Neural progenitor cell (in vitro differentiated cells): ENCODE measurements at regions not wholly inside any gene's neighbourhood (a gene's known extent, or its start where the extent isn't known, plus 50 kb on each side); places are given as distances from the start of the nearest gene placed in this dataset.
A peak's percentile ranks its signal among the peaks of the same experiment; 100 is the strongest.

Experiments
- DNase-seq: peaks from one replicate; pipeline ENCODE4 v3.0.0-alpha.2; 2016; ENCODE audit warnings: low spot score
- H2AFZ ChIP-seq: fragments of 200-600 bp; sonication (generic); replicated peaks from 2 replicates; pipeline ENCODE4 v1.6.1; 2016; ENCODE audit warnings: antibody characterized with exemption
- H3F3A ChIP-seq: fragments of 200-600 bp; sonication (generic); 2 replicates; pipeline ENCODE4 v1.6.1; 2016; ENCODE audit warnings: antibody characterized with exemption, low read depth
- H3K27ac ChIP-seq: fragments of 200-600 bp; sonication (generic); 2 replicates; pipeline ENCODE4 v1.5.1; 2016; ENCODE audit warnings: mild to moderate bottlenecking
- H3K27me3 ChIP-seq: fragments of 200-600 bp; sonication (generic); 2 replicates; pipeline ENCODE4 v1.6.1; 2016; ENCODE audit warnings: mild to moderate bottlenecking, moderate library complexity
- H3K36me3 ChIP-seq: fragments of 200-600 bp; sonication (generic); 2 replicates; pipeline ENCODE4 v1.5.1; 2016
- H3K4me1 ChIP-seq: fragments of 200-600 bp; sonication (generic); 2 replicates; pipeline ENCODE4 v1.6.1; 2016; ENCODE audit warnings: mixed run types
- H3K4me2 ChIP-seq: fragments of 200-600 bp; sonication (generic); 2 replicates; pipeline ENCODE4 v1.6.1; 2016
- H3K4me3 ChIP-seq: fragments of 200-600 bp; sonication (generic); 2 replicates; pipeline ENCODE4 v1.5.1; 2016
- H3K79me2 ChIP-seq: fragments of 200-600 bp; sonication (generic); 2 replicates; pipeline ENCODE4 v1.6.1; 2016; ENCODE audit warnings: low read depth
- H3K9ac ChIP-seq: fragments of 200-600 bp; sonication (generic); 2 replicates; pipeline ENCODE4 v1.6.1; 2016
- H3K9me3 ChIP-seq: fragments of 200-600 bp; sonication (generic); 2 replicates; pipeline ENCODE4 v1.5.1; 2016; ENCODE audit warnings: low read depth
- H4K20me1 ChIP-seq: fragments of 200-600 bp; sonication (generic); 2 replicates; pipeline ENCODE4 v1.6.1; 2016; ENCODE audit warnings: low read depth
- H3K27ac Mint-ChIP-seq: 3 replicates; pipeline ENCODE4 v1.8.0; 2021; ENCODE audit warnings: mixed read lengths
- H3K27me3 Mint-ChIP-seq: 2 replicates; pipeline ENCODE4 v1.8.0; 2022; ENCODE audit warnings: low read depth, mild to moderate bottlenecking, inconsistent platforms, moderate library complexity, mixed read lengths; ENCODE audit not compliant: insufficient read depth
- H3K36me3 Mint-ChIP-seq: 3 replicates; pipeline ENCODE4 v1.8.0; 2021; ENCODE audit warnings: mixed read lengths
- H3K4me1 Mint-ChIP-seq: 3 replicates; pipeline ENCODE4 v1.8.0; 2021; ENCODE audit warnings: mixed read lengths
- H3K4me3 Mint-ChIP-seq: 3 replicates; pipeline ENCODE4 v1.8.0; 2021; ENCODE audit warnings: mild to moderate bottlenecking, moderate library complexity, mixed read lengths
- H3K9me3 Mint-ChIP-seq: 3 replicates; pipeline ENCODE4 v1.8.0; 2020; ENCODE audit warnings: mixed read lengths
- EZH2 ChIP-seq: fragments of 200-600 bp; sonication (generic); IDR thresholded peaks from 2 replicates; pipeline ENCODE4 v1.6.1; 2017; ENCODE audit warnings: antibody characterized with exemption, mild to moderate bottlenecking, moderate library complexity
- EZH2phosphoT487 ChIP-seq: fragments of 200-600 bp; sonication (generic); IDR thresholded peaks from 2 replicates; pipeline ENCODE4 v1.6.1; 2017; ENCODE audit warnings: antibody characterized with exemption
- TF ChIP-seq, protein P1 (sequence below): fragments of 200-600 bp; sonication (generic); IDR thresholded peaks from 2 replicates; pipeline ENCODE4 v1.5.1; 2017; ENCODE audit warnings: antibody characterized with exemption, mild to moderate bottlenecking

DNA sequence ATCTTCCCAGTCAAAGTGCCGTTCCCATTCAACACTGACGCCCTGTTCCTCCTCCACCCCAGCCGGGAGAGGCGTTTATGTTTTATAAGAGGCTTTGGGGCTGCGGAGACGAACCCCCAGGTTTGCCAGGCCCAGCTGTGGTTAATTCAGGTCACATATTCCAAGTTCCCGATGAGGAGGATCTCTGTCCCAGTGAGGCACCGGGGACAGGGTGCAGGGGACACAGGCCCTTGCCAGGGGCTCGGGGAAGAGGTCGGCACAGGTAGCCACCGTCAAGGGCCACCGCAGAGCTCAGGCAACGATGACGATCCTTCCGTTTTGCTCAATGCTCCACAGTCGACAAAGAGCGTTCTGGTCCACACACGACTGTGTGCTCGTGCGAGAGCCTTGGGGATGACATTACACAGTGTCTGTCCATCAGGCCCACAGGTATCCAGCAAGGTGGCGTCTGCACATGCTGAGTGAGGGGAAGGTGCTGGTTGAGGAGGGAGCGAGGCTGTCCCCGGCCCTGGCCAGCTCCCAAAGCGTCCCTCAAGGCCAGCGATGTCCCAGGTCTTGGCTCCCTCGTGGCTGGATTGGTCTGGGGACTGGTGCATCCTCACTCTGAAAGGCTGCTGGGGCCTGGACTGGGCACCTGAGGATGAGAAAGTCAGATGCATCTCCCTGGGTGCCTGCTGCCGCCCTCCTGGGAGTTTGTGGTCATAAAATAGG is 189.2 kb upstream of the C14orf180 start:
- peaks cover 2% of the 10 kb centered on the region for H3K4me1 ChIP-seq
- H3K27ac Mint-ChIP-seq, result peak overlapping the region; percentile 48

DNA sequence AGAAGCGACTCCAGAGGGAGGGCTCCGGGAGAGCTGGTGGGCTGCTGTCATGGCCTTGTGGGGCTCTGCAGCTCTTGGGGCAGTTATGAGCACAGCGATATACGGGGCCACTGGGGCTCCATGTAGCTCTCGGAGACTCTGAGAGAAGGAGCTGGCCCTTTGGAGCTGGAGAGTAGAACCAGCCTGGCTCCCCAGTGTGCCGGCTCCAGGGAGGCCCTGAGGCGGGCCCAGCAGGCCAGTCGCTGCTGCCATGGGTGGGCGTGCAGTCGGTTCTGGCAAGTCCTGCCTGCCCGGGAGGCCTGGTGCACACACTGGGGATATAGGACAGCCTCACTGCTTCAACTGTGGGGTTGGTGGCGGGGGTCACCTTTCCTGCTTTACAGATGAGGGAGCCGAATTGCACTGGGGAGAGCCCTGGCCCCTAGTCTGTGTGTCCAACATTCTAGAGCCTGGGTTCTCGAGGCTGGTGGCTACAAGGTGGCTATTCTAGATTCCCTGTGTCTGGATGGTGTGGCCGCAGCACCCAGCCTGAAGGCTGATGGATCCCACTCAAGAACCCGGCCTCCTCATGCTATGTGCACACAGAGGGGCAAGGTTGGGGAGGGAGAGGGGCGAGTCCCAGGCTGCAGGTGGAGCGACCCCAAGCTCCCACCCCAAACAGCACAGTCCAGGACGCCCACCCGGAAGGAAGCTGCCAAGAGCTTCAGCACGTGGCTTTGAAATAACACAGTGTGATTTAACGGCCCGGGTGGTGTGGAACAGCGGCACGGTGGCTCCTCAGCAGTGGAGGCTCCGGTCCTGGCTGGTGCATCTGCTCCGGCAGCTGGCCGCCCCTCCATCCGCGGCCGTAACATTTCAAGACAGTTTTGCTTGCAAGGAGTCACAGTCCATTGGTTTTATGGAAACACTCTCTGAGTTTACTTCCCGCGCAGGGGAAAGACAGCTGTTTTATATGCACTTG is 188.3 kb upstream of the C14orf180 start:
- no peak overlapping the region for H3K9ac ChIP-seq
- peaks cover 4% of the 10 kb centered on the region for H3K9me3 Mint-ChIP-seq
- H4K20me1 ChIP-seq, result no peaks in the 10 kb centered on the region
- no peaks in the 10 kb centered on the region for H3F3A ChIP-seq
- H3K4me1 ChIP-seq, result no peaks in the 10 kb centered on the region
- H3K4me1 Mint-ChIP-seq, result peaks cover 16% of the 10 kb centered on the region
- H3K9me3 ChIP-seq, result no peaks in the 10 kb centered on the region
- H3K27me3 Mint-ChIP-seq, result peaks cover 3% of the 10 kb centered on the region
- no peak overlapping the region for H2AFZ ChIP-seq
- TF ChIP-seq, protein P1, sequence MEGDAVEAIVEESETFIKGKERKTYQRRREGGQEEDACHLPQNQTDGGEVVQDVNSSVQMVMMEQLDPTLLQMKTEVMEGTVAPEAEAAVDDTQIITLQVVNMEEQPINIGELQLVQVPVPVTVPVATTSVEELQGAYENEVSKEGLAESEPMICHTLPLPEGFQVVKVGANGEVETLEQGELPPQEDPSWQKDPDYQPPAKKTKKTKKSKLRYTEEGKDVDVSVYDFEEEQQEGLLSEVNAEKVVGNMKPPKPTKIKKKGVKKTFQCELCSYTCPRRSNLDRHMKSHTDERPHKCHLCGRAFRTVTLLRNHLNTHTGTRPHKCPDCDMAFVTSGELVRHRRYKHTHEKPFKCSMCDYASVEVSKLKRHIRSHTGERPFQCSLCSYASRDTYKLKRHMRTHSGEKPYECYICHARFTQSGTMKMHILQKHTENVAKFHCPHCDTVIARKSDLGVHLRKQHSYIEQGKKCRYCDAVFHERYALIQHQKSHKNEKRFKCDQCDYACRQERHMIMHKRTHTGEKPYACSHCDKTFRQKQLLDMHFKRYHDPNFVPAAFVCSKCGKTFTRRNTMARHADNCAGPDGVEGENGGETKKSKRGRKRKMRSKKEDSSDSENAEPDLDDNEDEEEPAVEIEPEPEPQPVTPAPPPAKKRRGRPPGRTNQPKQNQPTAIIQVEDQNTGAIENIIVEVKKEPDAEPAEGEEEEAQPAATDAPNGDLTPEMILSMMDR, result no peak
- no peak overlapping the region for H3K27ac Mint-ChIP-seq
- H3K36me3 ChIP-seq, result no peaks in the 10 kb centered on the region
- no peak overlapping the region for H3K4me3 Mint-ChIP-seq
- H3K36me3 Mint-ChIP-seq, result no peaks in the 10 kb centered on the region
- no peak overlapping the region for H3K4me3 ChIP-seq
- no peaks in the 10 kb centered on the region for H3K79me2 ChIP-seq
- H3K27ac ChIP-seq, result no peak overlapping the region
- no peaks in the 10 kb centered on the region for H3K27me3 ChIP-seq
- no peak for DNase-seq
- no peak overlapping the region for H3K4me2 ChIP-seq

More for the DNA sequence above, 189.2 kb upstream of the C14orf180 start:
- H3K27ac ChIP-seq, result no peak overlapping the region
- H3K9me3 Mint-ChIP-seq, result no peaks in the 10 kb centered on the region
- no peak for DNase-seq
- H3F3A ChIP-seq, result no peaks in the 10 kb centered on the region
- no peaks in the 10 kb centered on the region for H3K79me2 ChIP-seq
- H2AFZ ChIP-seq, result no peak overlapping the region
- H3K27me3 Mint-ChIP-seq, result peaks cover 3% of the 10 kb centered on the region
- H3K36me3 ChIP-seq, result no peaks in the 10 kb centered on the region
- no peaks in the 10 kb centered on the region for H3K36me3 Mint-ChIP-seq
- H3K4me3 Mint-ChIP-seq, result no peak overlapping the region
- H3K9me3 ChIP-seq, result no peaks in the 10 kb centered on the region
- no peak overlapping the region for H3K9ac ChIP-seq
- no peaks in the 10 kb centered on the region for H4K20me1 ChIP-seq
- H3K4me1 Mint-ChIP-seq, result peaks cover 19% of the 10 kb centered on the region
- TF ChIP-seq, protein P1, result no peak
- TF ChIP-seq EZH2 (no peak), EZH2phosphoT487 (no peak)
- no peak overlapping the region for H3K4me2 ChIP-seq
- H3K27me3 ChIP-seq, result no peaks in the 10 kb centered on the region
- H3K4me3 ChIP-seq, result no peak overlapping the region

DNA sequence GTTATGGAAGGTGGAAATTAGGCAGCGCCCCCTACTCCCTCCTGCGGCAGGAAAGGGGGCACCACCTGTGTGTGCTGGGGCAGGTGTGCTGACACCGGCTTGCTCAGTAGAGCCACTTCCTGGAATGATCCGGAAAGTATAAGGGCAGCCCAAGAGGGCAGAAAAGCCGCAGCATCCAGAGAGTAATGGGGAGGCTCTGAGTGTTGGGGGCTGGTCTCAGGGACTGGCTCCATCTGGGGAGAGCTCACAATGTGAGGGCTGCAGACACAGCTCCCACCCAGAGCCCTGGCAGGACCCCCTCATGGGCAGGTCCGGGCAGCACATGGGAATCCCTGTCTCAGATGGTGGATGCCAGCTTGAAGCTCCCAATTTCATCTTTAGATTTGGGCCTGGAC is 187.6 kb upstream of the C14orf180 start:
- DNase-seq, result no peak
- H3K9me3 Mint-ChIP-seq, result peaks cover 6% of the 10 kb centered on the region

More for the DNA sequence above, 187.6 kb upstream of the C14orf180 start:
- no peak overlapping the region for H3K4me2 ChIP-seq
- Mint-ChIP-seq H3K27me3 (no peaks in the 10 kb centered on the region), H3K4me3 (no peak overlapping the region), H3K36me3 (no peaks in the 10 kb centered on the region), H3K4me1 (peaks cover 16% of the 10 kb centered on the region), H3K27ac (peak overlapping the region; percentile 79)
- no peak overlapping the region for H2AFZ ChIP-seq
- TF ChIP-seq EZH2, result no peak
- TF ChIP-seq EZH2phosphoT487, result no peak
- TF ChIP-seq, protein P1, result no peak
- H3F3A ChIP-seq, result no peaks in the 10 kb centered on the region
- H3K9me3 ChIP-seq, result no peaks in the 10 kb centered on the region
- H3K36me3 ChIP-seq, result no peaks in the 10 kb centered on the region
- H3K4me3 ChIP-seq, result no peak overlapping the region
- no peaks in the 10 kb centered on the region for H4K20me1 ChIP-seq
- no peak overlapping the region for H3K9ac ChIP-seq
- no peaks in the 10 kb centered on the region for H3K79me2 ChIP-seq
- no peak overlapping the region for H3K27ac ChIP-seq
- H3K27me3 ChIP-seq, result no peaks in the 10 kb centered on the region
- H3K4me1 ChIP-seq, result no peaks in the 10 kb centered on the region
